ENCODE measurements at regions not wholly inside any gene's neighbourhood (a gene's known extent, or its start where the extent isn't known, plus 50 kb on each side); places are given as distances from the start of the nearest gene placed in this dataset.
"Not testable (repeated sequence)": the region's sequence is repeated elsewhere in the genome, so short reads cannot be mapped to it uniquely, and the experiment has no call there.

- Histone ChIP-seq H3K9ac (ENCODE audit: low read length) (no peak overlapping the region), H3K9me3 (ENCODE audit: control insufficient read depth, low read depth, low read length) (no peaks in the 10 kb centered on the region), H3K36me3 (ENCODE audit: control insufficient read depth, low read depth, low read length) (no peaks in the 10 kb centered on the region), H3K27ac (ENCODE audit: low read length) (no peak overlapping the region), H3K27me3 (ENCODE audit: control insufficient read depth, insufficient read depth, low read length) (no peaks in the 10 kb centered on the region), H3K4me1 (ENCODE audit: control insufficient read depth, low read depth, low read length) (no peaks in the 10 kb centered on the region), H3K4me3 (ENCODE audit: low read length) (no peak overlapping the region)
Measured at GRCh38 chr9:86491468-86492266, 137.5 kb upstream of the TUT7 start.

- Histone ChIP-seq H3K36me3 (ENCODE audit: control insufficient read depth, low read depth, low read length) (no peaks in the 10 kb centered on the region), H3K4me3 (ENCODE audit: low read length) (no peak overlapping the region), H3K9me3 (ENCODE audit: control insufficient read depth, low read depth, low read length) (no peaks in the 10 kb centered on the region), H3K4me1 (ENCODE audit: control insufficient read depth, low read depth, low read length) (no peaks in the 10 kb centered on the region), H3K9ac (ENCODE audit: low read length) (no peak overlapping the region), H3K27ac (ENCODE audit: low read length) (no peak overlapping the region), H3K27me3 (ENCODE audit: control insufficient read depth, insufficient read depth, low read length) (no peaks in the 10 kb centered on the region)
Measured at GRCh38 chr9:86488794-86489193, 134.6 kb upstream of the TUT7 start.

- no peak overlapping the region for H3K4me3 ChIP-seq (ENCODE audit: low read length)
- H3K27me3 ChIP-seq (ENCODE audit: control insufficient read depth, insufficient read depth, low read length), result no peaks in the 10 kb centered on the region
- no peaks in the 10 kb centered on the region for H3K4me1 ChIP-seq (ENCODE audit: control insufficient read depth, low read depth, low read length)
- H3K9me3 ChIP-seq (ENCODE audit: control insufficient read depth, low read depth, low read length), result no peaks in the 10 kb centered on the region
- no peak overlapping the region for H3K9ac ChIP-seq (ENCODE audit: low read length)
- no peak overlapping the region for H3K27ac ChIP-seq (ENCODE audit: low read length)
- no peaks in the 10 kb centered on the region for H3K36me3 ChIP-seq (ENCODE audit: control insufficient read depth, low read depth, low read length)
Measured at GRCh38 chr9:86488345-86488744, 134.1 kb upstream of the TUT7 start.

- no peaks in the 10 kb centered on the region for H3K4me1 ChIP-seq (ENCODE audit: control insufficient read depth, low read depth, low read length)
- no peak overlapping the region for H3K4me3 ChIP-seq (ENCODE audit: low read length)
- no peak overlapping the region for H3K27ac ChIP-seq (ENCODE audit: low read length)
- no peaks in the 10 kb centered on the region for H3K9me3 ChIP-seq (ENCODE audit: control insufficient read depth, low read depth, low read length)
- H3K36me3 ChIP-seq (ENCODE audit: control insufficient read depth, low read depth, low read length), result no peaks in the 10 kb centered on the region
- no peak overlapping the region for H3K9ac ChIP-seq (ENCODE audit: low read length)
- H3K27me3 ChIP-seq (ENCODE audit: control insufficient read depth, insufficient read depth, low read length), result no peaks in the 10 kb centered on the region
Measured at GRCh38 chr9:86487838-86488233, 133.6 kb upstream of the TUT7 start.

GRCh38 chr9:86486891-86487837 lies 133.0 kb upstream of the TUT7 start:
- Histone ChIP-seq H3K27me3 (ENCODE audit: control insufficient read depth, insufficient read depth, low read length) (no peaks in the 10 kb centered on the region), H3K4me1 (ENCODE audit: control insufficient read depth, low read depth, low read length) (no peaks in the 10 kb centered on the region), H3K36me3 (ENCODE audit: control insufficient read depth, low read depth, low read length) (no peaks in the 10 kb centered on the region), H3K9ac (ENCODE audit: low read length) (no peak overlapping the region), H3K9me3 (ENCODE audit: control insufficient read depth, low read depth, low read length) (no peaks in the 10 kb centered on the region), H3K27ac (ENCODE audit: low read length) (no peak overlapping the region), H3K4me3 (ENCODE audit: low read length) (no peak overlapping the region)

- H3K9me3 ChIP-seq (ENCODE audit: control insufficient read depth, low read depth, low read length), result no peaks in the 10 kb centered on the region
- H3K27ac ChIP-seq (ENCODE audit: low read length), result no peak overlapping the region
- no peak overlapping the region for H3K4me3 ChIP-seq (ENCODE audit: low read length)
- no peak overlapping the region for H3K9ac ChIP-seq (ENCODE audit: low read length)
- H3K27me3 ChIP-seq (ENCODE audit: control insufficient read depth, insufficient read depth, low read length), result no peaks in the 10 kb centered on the region
- no peaks in the 10 kb centered on the region for H3K36me3 ChIP-seq (ENCODE audit: control insufficient read depth, low read depth, low read length)
- H3K4me1 ChIP-seq (ENCODE audit: control insufficient read depth, low read depth, low read length), result no peaks in the 10 kb centered on the region
Measured at GRCh38 chr9:86485359-86485758, 131.1 kb upstream of the TUT7 start.

- no peaks in the 10 kb centered on the region for H3K4me1 ChIP-seq (ENCODE audit: control insufficient read depth, low read depth, low read length)
- H3K9ac ChIP-seq (ENCODE audit: low read length), result no peak overlapping the region
- H3K36me3 ChIP-seq (ENCODE audit: control insufficient read depth, low read depth, low read length), result no peaks in the 10 kb centered on the region
- H3K27me3 ChIP-seq (ENCODE audit: control insufficient read depth, insufficient read depth, low read length), result no peaks in the 10 kb centered on the region
- H3K9me3 ChIP-seq (ENCODE audit: control insufficient read depth, low read depth, low read length), result no peaks in the 10 kb centered on the region
- H3K4me3 ChIP-seq (ENCODE audit: low read length), result no peak overlapping the region
- no peak overlapping the region for H3K27ac ChIP-seq (ENCODE audit: low read length)
Measured at GRCh38 chr9:86483496-86483895, 129.3 kb upstream of the TUT7 start.

- H3K36me3 ChIP-seq (ENCODE audit: control insufficient read depth, low read depth, low read length), result no peaks in the 10 kb centered on the region
- no peak overlapping the region for H3K27ac ChIP-seq (ENCODE audit: low read length)
- H3K9me3 ChIP-seq (ENCODE audit: control insufficient read depth, low read depth, low read length), result no peaks in the 10 kb centered on the region
- H3K9ac ChIP-seq (ENCODE audit: low read length), result no peak overlapping the region
- H3K4me1 ChIP-seq (ENCODE audit: control insufficient read depth, low read depth, low read length), result no peaks in the 10 kb centered on the region
- no peak overlapping the region for H3K4me3 ChIP-seq (ENCODE audit: low read length)
- H3K27me3 ChIP-seq (ENCODE audit: control insufficient read depth, insufficient read depth, low read length), result no peaks in the 10 kb centered on the region
Measured at GRCh38 chr9:86481466-86481865, 127.3 kb upstream of the TUT7 start.

- not testable (repeated sequence) for H3K9me3 ChIP-seq (ENCODE audit: control insufficient read depth, low read depth, low read length)
Measured at GRCh38 chr9:86475255-86475654, 121.0 kb upstream of the TUT7 start.

GRCh38 chr9:86471171-86471815 lies 117.1 kb upstream of the TUT7 start:
- no peaks in the 10 kb centered on the region for H3K9me3 ChIP-seq (ENCODE audit: control insufficient read depth, low read depth, low read length)
- no peaks in the 10 kb centered on the region for H3K36me3 ChIP-seq (ENCODE audit: control insufficient read depth, low read depth, low read length)
- no peak overlapping the region for H3K27ac ChIP-seq (ENCODE audit: low read length)
- no peak overlapping the region for H3K9ac ChIP-seq (ENCODE audit: low read length)
- no peaks in the 10 kb centered on the region for H3K4me1 ChIP-seq (ENCODE audit: control insufficient read depth, low read depth, low read length)
- no peak overlapping the region for H3K4me3 ChIP-seq (ENCODE audit: low read length)
- no peaks in the 10 kb centered on the region for H3K27me3 ChIP-seq (ENCODE audit: control insufficient read depth, insufficient read depth, low read length)

More at GRCh38 chr9:86475255-86475654, 121.0 kb upstream of the TUT7 start:
- H3K27ac ChIP-seq (ENCODE audit: low read length); H3K4me1 ChIP-seq (ENCODE audit: control insufficient read depth, low read depth, low read length); H3K27me3 ChIP-seq (ENCODE audit: control insufficient read depth, insufficient read depth, low read length); H3K9ac ChIP-seq (ENCODE audit: low read length); H3K36me3 ChIP-seq (ENCODE audit: control insufficient read depth, low read depth, low read length); H3K4me3 ChIP-seq (ENCODE audit: low read length): not testable (repeated sequence)

- no peak overlapping the region for H3K9ac ChIP-seq (ENCODE audit: low read length)
- H3K4me3 ChIP-seq (ENCODE audit: low read length), result no peak overlapping the region
- H3K9me3 ChIP-seq (ENCODE audit: control insufficient read depth, low read depth, low read length), result no peaks in the 10 kb centered on the region
- no peaks in the 10 kb centered on the region for H3K4me1 ChIP-seq (ENCODE audit: control insufficient read depth, low read depth, low read length)
- H3K36me3 ChIP-seq (ENCODE audit: control insufficient read depth, low read depth, low read length), result no peaks in the 10 kb centered on the region
- H3K27ac ChIP-seq (ENCODE audit: low read length), result no peak overlapping the region
- H3K27me3 ChIP-seq (ENCODE audit: control insufficient read depth, insufficient read depth, low read length), result no peaks in the 10 kb centered on the region
Measured at GRCh38 chr9:86470326-86470725, 116.1 kb upstream of the TUT7 start.
